Uterus (tissue), 2 donors: ENCODE measurements at regions not wholly inside any gene's neighbourhood (a gene's known extent, or its start where the extent isn't known, plus 50 kb on each side); places are given as distances from the start of the nearest gene placed in this dataset.

ENCODE experiments used
- POLR2A ChIP-seq, 2 donors: fragments of 450-650 bp; IDR thresholded peaks; one replicate each; pipeline ENCODE4 v1.6.1; 2016; ENCODE audit warnings: antibody characterized with exemption in 2 of 2, mild to moderate bottlenecking in 1 of 2, moderate library complexity in 1 of 2
- TF ChIP-seq, protein P1 (sequence below), 4 experiments: fragments of 200-600 bp in 2 of 4; fragments of 450-650 bp in 2 of 4; sonication (generic) in 2 of 4; IDR thresholded peaks; one replicate each; pipeline ENCODE4 v1.5.1; 2016 to 2019; ENCODE audit warnings: antibody characterized with exemption in 4 of 4, mild to moderate bottlenecking in 2 of 4, moderate library complexity in 1 of 4

DNA sequence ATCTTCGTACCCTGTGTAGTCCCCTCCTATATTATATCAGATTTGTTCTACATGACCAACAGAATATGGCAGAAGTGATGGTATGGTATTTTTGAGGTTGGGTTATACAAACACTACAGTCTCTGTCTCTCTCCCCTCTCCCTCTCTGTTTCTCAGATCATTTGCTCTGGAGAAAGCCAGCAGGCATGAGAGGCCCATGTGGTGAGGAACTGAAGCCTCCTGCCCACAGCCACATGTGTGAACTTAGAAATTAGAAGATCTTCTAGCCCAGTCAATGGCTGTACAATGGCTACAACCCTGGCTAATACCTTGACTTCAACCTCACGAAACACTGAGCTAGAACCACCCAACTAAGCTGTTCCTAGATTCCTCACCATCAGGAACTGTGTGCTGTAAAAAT lies 250.6 kb downstream of the SMAD2 start:
- TF ChIP-seq, protein P1, sequence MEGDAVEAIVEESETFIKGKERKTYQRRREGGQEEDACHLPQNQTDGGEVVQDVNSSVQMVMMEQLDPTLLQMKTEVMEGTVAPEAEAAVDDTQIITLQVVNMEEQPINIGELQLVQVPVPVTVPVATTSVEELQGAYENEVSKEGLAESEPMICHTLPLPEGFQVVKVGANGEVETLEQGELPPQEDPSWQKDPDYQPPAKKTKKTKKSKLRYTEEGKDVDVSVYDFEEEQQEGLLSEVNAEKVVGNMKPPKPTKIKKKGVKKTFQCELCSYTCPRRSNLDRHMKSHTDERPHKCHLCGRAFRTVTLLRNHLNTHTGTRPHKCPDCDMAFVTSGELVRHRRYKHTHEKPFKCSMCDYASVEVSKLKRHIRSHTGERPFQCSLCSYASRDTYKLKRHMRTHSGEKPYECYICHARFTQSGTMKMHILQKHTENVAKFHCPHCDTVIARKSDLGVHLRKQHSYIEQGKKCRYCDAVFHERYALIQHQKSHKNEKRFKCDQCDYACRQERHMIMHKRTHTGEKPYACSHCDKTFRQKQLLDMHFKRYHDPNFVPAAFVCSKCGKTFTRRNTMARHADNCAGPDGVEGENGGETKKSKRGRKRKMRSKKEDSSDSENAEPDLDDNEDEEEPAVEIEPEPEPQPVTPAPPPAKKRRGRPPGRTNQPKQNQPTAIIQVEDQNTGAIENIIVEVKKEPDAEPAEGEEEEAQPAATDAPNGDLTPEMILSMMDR (IDR thresholded peaks at IDR 0.05), result no peak
- no peak for TF ChIP-seq POLR2A (IDR thresholded peaks at IDR 0.05)
